Endodermal cell (in vitro differentiated cells): ENCODE measurements at regions not wholly inside any gene's neighbourhood (a gene's known extent, or its start where the extent isn't known, plus 50 kb on each side); places are given as distances from the start of the nearest gene placed in this dataset.

Experiments
- DNase-seq: peaks from one replicate; pipeline ENCODE4 v3.0.0-alpha.2; 2017
- H3K27ac ChIP-seq: 2 replicates; pipeline ENCODE4 v1.5.1; 2013; ENCODE audit warnings: mild to moderate bottlenecking, low read depth, low read length, moderate library complexity
- H3K27me3 ChIP-seq: 2 replicates; pipeline ENCODE4 v1.6.1; 2013; ENCODE audit warnings: mild to moderate bottlenecking, low read length, moderate library complexity; ENCODE audit not compliant: insufficient read depth, control insufficient read depth, poor library complexity, severe bottlenecking
- H3K36me3 ChIP-seq: 2 replicates; pipeline ENCODE4 v1.7.0; 2013; ENCODE audit warnings: mild to moderate bottlenecking, low read length, moderate library complexity; ENCODE audit not compliant: control insufficient read depth, insufficient read depth
- H3K4me1 ChIP-seq: one replicate; pipeline ENCODE4 v1.7.0; 2013; ENCODE audit warnings: low read length; ENCODE audit not compliant: control insufficient read depth, insufficient read depth
- H3K4me3 ChIP-seq: 2 replicates; pipeline ENCODE4 v1.5.1; 2013; ENCODE audit warnings: mild to moderate bottlenecking, low read length, moderate library complexity
- H3K9ac ChIP-seq: 2 replicates; pipeline ENCODE4 v1.6.1; 2013; ENCODE audit warnings: mild to moderate bottlenecking, low read length, moderate library complexity; ENCODE audit not compliant: poor library complexity, severe bottlenecking; ENCODE audit errors: extremely low read depth
- H3K9me3 ChIP-seq: 2 replicates; pipeline ENCODE4 v1.6.1; 2013; ENCODE audit warnings: mild to moderate bottlenecking, low read length, moderate library complexity; ENCODE audit not compliant: control insufficient read depth
- H3K27ac Mint-ChIP-seq: 2 replicates; pipeline ENCODE4 v1.8.0; 2020; ENCODE audit warnings: mixed read lengths
- H3K27me3 Mint-ChIP-seq: 2 replicates; pipeline ENCODE4 v1.8.0; 2021; ENCODE audit warnings: mild to moderate bottlenecking, mixed read lengths; ENCODE audit not compliant: insufficient read depth
- H3K36me3 Mint-ChIP-seq: 2 replicates; pipeline ENCODE4 v1.8.0; 2020; ENCODE audit warnings: low read depth, mixed read lengths
- H3K4me1 Mint-ChIP-seq: 2 replicates; pipeline ENCODE4 v1.8.0; 2020; ENCODE audit warnings: mixed read lengths
- H3K4me3 Mint-ChIP-seq: 2 replicates; pipeline ENCODE4 v1.8.0; 2020; ENCODE audit warnings: mild to moderate bottlenecking, moderate library complexity, mixed read lengths
- H3K9me3 Mint-ChIP-seq: 2 replicates; pipeline ENCODE4 v1.8.0; 2020; ENCODE audit warnings: mild to moderate bottlenecking, mixed read lengths
- WGBS, 2 experiments: methylation state at CpG; one replicate each; pipeline versions ENCODE4 v1.1.5 to v1.1.7; 2013; ENCODE audit warnings: missing lambda C conversion rate in 2 of 2, mixed read lengths in 1 of 2; ENCODE audit not compliant: insufficient coverage in 1 of 2, insufficient read length in 1 of 2; 5-methylcytosine and 5-hydroxymethylcytosine counted together
- TF ChIP-seq, protein P1 (sequence below): fragments of 200-600 bp; sonication (generic); conservative IDR thresholded peaks from 2 replicates; pipeline ENCODE4 v1.5.0; 2021; ENCODE audit warnings: antibody characterized with exemption, mild to moderate bottlenecking

DNA sequence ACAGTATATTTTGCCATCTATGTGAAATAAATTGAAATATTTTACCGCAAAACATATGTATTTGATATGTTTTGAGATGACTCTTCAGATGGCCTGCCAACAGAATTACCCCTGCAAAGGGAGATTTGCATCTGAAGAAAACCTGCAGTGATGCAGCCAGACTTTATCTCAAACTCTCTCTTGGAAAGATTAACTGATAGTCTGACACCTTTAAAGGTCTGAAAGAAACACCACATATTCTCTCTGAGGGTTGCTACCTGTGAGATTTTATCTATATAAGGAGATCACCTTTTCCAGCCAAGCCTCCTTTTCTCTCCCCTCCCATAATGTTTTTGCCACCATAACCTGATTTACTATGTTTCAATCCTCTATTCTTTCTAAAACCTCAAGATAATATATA lies 1106.3 kb upstream of the IGFBP7 start:
- Mint-ChIP-seq H3K4me3 (no peak overlapping the region), H3K9me3 (peaks cover 27% of the 10 kb centered on the region), H3K27me3 (no peaks in the 10 kb centered on the region), H3K4me1 (peaks cover 27% of the 10 kb centered on the region), H3K36me3 (peaks cover 20% of the 10 kb centered on the region), H3K27ac (peak overlapping the region; percentile 1)
- DNase-seq, result no peak
- H3K9me3 ChIP-seq, result peaks cover 34% of the 10 kb centered on the region
- H3K27ac ChIP-seq, result no peak overlapping the region
- TF ChIP-seq, protein P1, sequence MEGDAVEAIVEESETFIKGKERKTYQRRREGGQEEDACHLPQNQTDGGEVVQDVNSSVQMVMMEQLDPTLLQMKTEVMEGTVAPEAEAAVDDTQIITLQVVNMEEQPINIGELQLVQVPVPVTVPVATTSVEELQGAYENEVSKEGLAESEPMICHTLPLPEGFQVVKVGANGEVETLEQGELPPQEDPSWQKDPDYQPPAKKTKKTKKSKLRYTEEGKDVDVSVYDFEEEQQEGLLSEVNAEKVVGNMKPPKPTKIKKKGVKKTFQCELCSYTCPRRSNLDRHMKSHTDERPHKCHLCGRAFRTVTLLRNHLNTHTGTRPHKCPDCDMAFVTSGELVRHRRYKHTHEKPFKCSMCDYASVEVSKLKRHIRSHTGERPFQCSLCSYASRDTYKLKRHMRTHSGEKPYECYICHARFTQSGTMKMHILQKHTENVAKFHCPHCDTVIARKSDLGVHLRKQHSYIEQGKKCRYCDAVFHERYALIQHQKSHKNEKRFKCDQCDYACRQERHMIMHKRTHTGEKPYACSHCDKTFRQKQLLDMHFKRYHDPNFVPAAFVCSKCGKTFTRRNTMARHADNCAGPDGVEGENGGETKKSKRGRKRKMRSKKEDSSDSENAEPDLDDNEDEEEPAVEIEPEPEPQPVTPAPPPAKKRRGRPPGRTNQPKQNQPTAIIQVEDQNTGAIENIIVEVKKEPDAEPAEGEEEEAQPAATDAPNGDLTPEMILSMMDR, result no peak
- no peaks in the 10 kb centered on the region for H3K27me3 ChIP-seq
- peak overlapping the region; percentile 47 for H3K4me3 ChIP-seq
- peaks cover 3% of the 10 kb centered on the region for H3K4me1 ChIP-seq
- H3K9ac ChIP-seq, result peak overlapping the region; percentile 16
- WGBS, 2 experiments, result 73 to 83% methylated on average over 1 of the region's 1 CpG
- H3K36me3 ChIP-seq, result no peaks in the 10 kb centered on the region

- Mint-ChIP-seq H3K4me1 (peaks cover 31% of the 10 kb centered on the region), H3K27me3 (no peaks in the 10 kb centered on the region), H3K36me3 (peaks cover 16% of the 10 kb centered on the region), H3K27ac (no peak overlapping the region), H3K4me3 (no peak overlapping the region), H3K9me3 (peaks cover 17% of the 10 kb centered on the region)
- 80 to 88% methylated on average over 2 to 3 of the region's 3 CpGs for WGBS, 2 experiments
- Histone ChIP-seq H3K4me1 (peaks cover 3% of the 10 kb centered on the region), H3K27ac (no peak overlapping the region), H3K9ac (no peak overlapping the region), H3K27me3 (no peaks in the 10 kb centered on the region), H3K36me3 (no peaks in the 10 kb centered on the region), H3K9me3 (peaks cover 20% of the 10 kb centered on the region), H3K4me3 (no peak overlapping the region)
- TF ChIP-seq, protein P1, result no peak
- peak; percentile 47 for DNase-seq
Measured at GRCh38 chr4:58214376-58214775, 1104.2 kb upstream of the IGFBP7 start.

GRCh38 chr4:58209551-58209950 lies 1099.4 kb upstream of the IGFBP7 start:
- Histone ChIP-seq H3K27ac (no peak overlapping the region), H3K9me3 (peaks cover 12% of the 10 kb centered on the region), H3K36me3 (no peaks in the 10 kb centered on the region), H3K4me3 (no peak overlapping the region), H3K4me1 (peaks cover 2% of the 10 kb centered on the region), H3K27me3 (no peaks in the 10 kb centered on the region), H3K9ac (no peak overlapping the region)
- WGBS, 2 experiments, result 73 to 81% methylated on average over 1 to 2 of the region's 2 CpGs
- Mint-ChIP-seq H3K4me3 (no peak overlapping the region), H3K9me3 (peaks cover 3% of the 10 kb centered on the region), H3K27me3 (no peaks in the 10 kb centered on the region), H3K36me3 (peaks cover 3% of the 10 kb centered on the region), H3K4me1 (peaks cover 15% of the 10 kb centered on the region), H3K27ac (no peak overlapping the region)
- TF ChIP-seq, protein P1, result no peak
- DNase-seq, result no peak
